ENCODE measurements at regions not wholly inside any gene's neighbourhood (a gene's known extent, or its start where the extent isn't known, plus 50 kb on each side); places are given as distances from the start of the nearest gene placed in this dataset.
"Not testable (repeated sequence)": the region's sequence is repeated elsewhere in the genome, so short reads cannot be mapped to it uniquely, and the experiment has no call there.

GRCh38 chr12:19912991-19913390 is 455.3 kb upstream of the PDE3A start:
- no peak overlapping the region for H3K27ac Mint-ChIP-seq
- H3K4me1 Mint-ChIP-seq (ENCODE audit: low read depth): no peaks in the 10 kb centered on the region
- H3K36me3 Mint-ChIP-seq (ENCODE audit: low read depth): no peaks in the 10 kb centered on the region
- H3K27me3 Mint-ChIP-seq (ENCODE audit: insufficient read depth): no peaks in the 10 kb centered on the region
- H3K9me3 Mint-ChIP-seq: no peaks in the 10 kb centered on the region
- no peak for DNase-seq (ENCODE audit: low spot score)
- H3K4me3 Mint-ChIP-seq: no peak overlapping the region
- intact Hi-C loops (cut with micrococcal nuclease): no loop called here

DNA sequence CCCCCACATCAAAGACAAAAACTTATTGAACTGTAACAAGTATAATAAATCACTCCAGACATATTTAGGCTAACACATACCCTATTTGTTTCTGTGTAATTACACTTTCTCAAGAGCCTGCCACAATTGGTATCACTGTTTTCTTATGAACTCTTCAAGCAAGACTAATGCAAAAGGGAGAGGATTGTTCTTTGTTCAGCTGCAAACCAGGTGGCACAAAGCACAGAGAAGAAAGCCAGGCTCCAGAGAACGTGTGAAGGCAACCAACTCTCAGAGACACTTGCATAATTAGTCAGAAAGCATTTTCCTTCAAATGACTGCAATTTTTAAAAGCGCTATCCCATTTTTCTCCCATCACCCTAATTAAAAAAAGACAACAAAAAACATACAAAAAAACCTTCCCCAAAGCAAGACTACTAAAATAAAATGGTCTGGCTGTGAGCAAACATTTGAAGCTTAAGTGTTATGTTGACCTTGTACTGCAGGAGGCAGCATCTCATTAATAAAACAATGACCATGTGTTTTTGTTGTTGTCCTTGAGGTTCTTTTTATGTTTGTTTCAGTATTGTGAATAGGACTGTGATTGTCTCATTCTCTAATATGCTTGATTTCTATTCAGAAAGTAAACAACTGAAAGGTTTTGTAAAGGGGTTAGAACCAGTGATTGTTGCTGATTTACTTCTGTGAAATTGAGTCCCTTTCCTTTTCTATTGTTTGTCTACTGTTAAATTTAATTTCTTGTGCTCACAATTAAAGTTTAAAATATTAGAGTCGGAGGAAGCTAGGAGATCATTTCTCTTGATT is 452.7 kb upstream of the PDE3A start:
- Mint-ChIP-seq H3K27me3 (ENCODE audit: insufficient read depth) (no peaks in the 10 kb centered on the region), H3K36me3 (ENCODE audit: low read depth) (no peaks in the 10 kb centered on the region), H3K4me1 (ENCODE audit: low read depth) (no peaks in the 10 kb centered on the region), H3K4me3 (no peak overlapping the region), H3K9me3 (no peaks in the 10 kb centered on the region), H3K27ac (no peak overlapping the region)
- no peak for DNase-seq (ENCODE audit: low spot score)
- intact Hi-C loops (cut with micrococcal nuclease): no loop called here

GRCh38 chr12:19916196-19916753 is 452.1 kb upstream of the PDE3A start:
- Mint-ChIP-seq H3K4me1 (ENCODE audit: low read depth) (no peaks in the 10 kb centered on the region), H3K4me3 (no peak overlapping the region), H3K27me3 (ENCODE audit: insufficient read depth) (no peaks in the 10 kb centered on the region), H3K9me3 (no peaks in the 10 kb centered on the region), H3K36me3 (ENCODE audit: low read depth) (no peaks in the 10 kb centered on the region), H3K27ac (no peak overlapping the region)
- intact Hi-C loops (cut with micrococcal nuclease): no loop called here
- no peak for DNase-seq (ENCODE audit: low spot score)

GRCh38 chr12:19916974-19917373 is 451.4 kb upstream of the PDE3A start:
- Mint-ChIP-seq H3K27ac (no peak overlapping the region), H3K4me1 (ENCODE audit: low read depth) (no peaks in the 10 kb centered on the region), H3K9me3 (no peaks in the 10 kb centered on the region), H3K27me3 (ENCODE audit: insufficient read depth) (no peaks in the 10 kb centered on the region), H3K36me3 (ENCODE audit: low read depth) (no peaks in the 10 kb centered on the region), H3K4me3 (no peak overlapping the region)
- DNase-seq (ENCODE audit: low spot score): no peak
- intact Hi-C loops (cut with micrococcal nuclease): no loop called here

GRCh38 chr12:19921716-19922115 is 446.6 kb upstream of the PDE3A start:
- H3K36me3 Mint-ChIP-seq (ENCODE audit: low read depth); H3K27ac Mint-ChIP-seq; H3K4me1 Mint-ChIP-seq (ENCODE audit: low read depth); H3K4me3 Mint-ChIP-seq; intact Hi-C loops (cut with micrococcal nuclease); H3K9me3 Mint-ChIP-seq; H3K27me3 Mint-ChIP-seq (ENCODE audit: insufficient read depth); DNase-seq (ENCODE audit: low spot score): not testable (repeated sequence)

GRCh38 chr12:19922717-19923116 is 445.6 kb upstream of the PDE3A start:
- no peaks in the 10 kb centered on the region for H3K4me1 Mint-ChIP-seq (ENCODE audit: low read depth)
- intact Hi-C loops (cut with micrococcal nuclease): no loop called here
- no peak overlapping the region for H3K4me3 Mint-ChIP-seq
- no peaks in the 10 kb centered on the region for H3K27me3 Mint-ChIP-seq (ENCODE audit: insufficient read depth)
- H3K36me3 Mint-ChIP-seq (ENCODE audit: low read depth): no peaks in the 10 kb centered on the region
- no peak for DNase-seq (ENCODE audit: low spot score)
- H3K9me3 Mint-ChIP-seq: no peaks in the 10 kb centered on the region
- no peak overlapping the region for H3K27ac Mint-ChIP-seq

DNA sequence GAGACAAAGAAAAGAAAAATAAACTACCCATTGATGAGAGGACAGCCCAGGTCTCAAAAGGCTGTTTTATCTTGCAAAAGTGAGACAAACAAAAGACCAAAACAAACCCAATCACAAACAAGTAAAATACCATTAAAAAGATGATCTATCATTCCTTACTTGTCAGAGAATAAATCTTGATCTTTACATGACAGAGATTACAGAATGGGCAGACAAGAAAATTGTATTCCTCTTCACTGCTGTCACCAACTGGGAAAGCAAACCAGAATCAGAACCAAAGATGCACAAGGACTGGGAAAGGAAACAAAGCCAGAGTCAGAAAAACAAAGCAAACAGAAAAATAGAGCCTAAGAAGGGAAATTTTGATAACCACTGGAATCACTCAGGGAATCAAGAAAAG is 444.0 kb upstream of the PDE3A start:
- DNase-seq (ENCODE audit: low spot score): no peak
- H3K27me3 Mint-ChIP-seq (ENCODE audit: insufficient read depth): no peaks in the 10 kb centered on the region
- H3K27ac Mint-ChIP-seq: no peak overlapping the region
- no peaks in the 10 kb centered on the region for H3K4me1 Mint-ChIP-seq (ENCODE audit: low read depth)
- no peak overlapping the region for H3K4me3 Mint-ChIP-seq
- intact Hi-C loops (cut with micrococcal nuclease): no loop called here
- H3K36me3 Mint-ChIP-seq (ENCODE audit: low read depth): no peaks in the 10 kb centered on the region
- no peaks in the 10 kb centered on the region for H3K9me3 Mint-ChIP-seq

- no peak for DNase-seq (ENCODE audit: low spot score)
- no peaks in the 10 kb centered on the region for H3K27me3 Mint-ChIP-seq (ENCODE audit: insufficient read depth)
- H3K36me3 Mint-ChIP-seq (ENCODE audit: low read depth): no peaks in the 10 kb centered on the region
- H3K4me3 Mint-ChIP-seq: no peak overlapping the region
- H3K4me1 Mint-ChIP-seq (ENCODE audit: low read depth): no peaks in the 10 kb centered on the region
- H3K9me3 Mint-ChIP-seq: peaks cover 3% of the 10 kb centered on the region
- H3K27ac Mint-ChIP-seq: no peak overlapping the region
- intact Hi-C loops (cut with micrococcal nuclease): no loop called here
Measured at GRCh38 chr12:19925841-19926240, 442.5 kb upstream of the PDE3A start.

DNA sequence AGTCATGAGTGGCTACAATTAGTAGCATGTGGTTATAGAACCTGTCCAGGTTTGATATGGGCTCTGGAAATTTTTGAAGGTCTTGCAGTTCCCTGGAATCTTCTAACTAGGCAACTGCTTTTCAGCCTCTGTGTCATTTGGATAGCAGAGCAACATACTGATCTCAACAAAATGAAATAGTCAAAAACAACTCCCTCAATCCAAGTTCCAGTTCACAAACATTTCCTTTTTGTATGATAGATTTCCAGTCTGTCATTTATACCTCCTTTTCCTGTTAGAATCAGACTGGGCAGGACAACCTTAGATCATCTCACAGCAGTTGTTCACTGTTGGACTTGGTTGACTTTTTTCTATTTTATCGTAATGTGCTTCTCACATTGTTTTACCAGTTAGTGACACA is 442.1 kb upstream of the PDE3A start:
- no peak for DNase-seq (ENCODE audit: low spot score)
- H3K9me3 Mint-ChIP-seq: peaks cover 3% of the 10 kb centered on the region
- intact Hi-C loops (cut with micrococcal nuclease): no loop called here
- no peaks in the 10 kb centered on the region for H3K4me1 Mint-ChIP-seq (ENCODE audit: low read depth)
- no peaks in the 10 kb centered on the region for H3K27me3 Mint-ChIP-seq (ENCODE audit: insufficient read depth)
- no peak overlapping the region for H3K4me3 Mint-ChIP-seq
- H3K36me3 Mint-ChIP-seq (ENCODE audit: low read depth): no peaks in the 10 kb centered on the region
- no peak overlapping the region for H3K27ac Mint-ChIP-seq

DNA sequence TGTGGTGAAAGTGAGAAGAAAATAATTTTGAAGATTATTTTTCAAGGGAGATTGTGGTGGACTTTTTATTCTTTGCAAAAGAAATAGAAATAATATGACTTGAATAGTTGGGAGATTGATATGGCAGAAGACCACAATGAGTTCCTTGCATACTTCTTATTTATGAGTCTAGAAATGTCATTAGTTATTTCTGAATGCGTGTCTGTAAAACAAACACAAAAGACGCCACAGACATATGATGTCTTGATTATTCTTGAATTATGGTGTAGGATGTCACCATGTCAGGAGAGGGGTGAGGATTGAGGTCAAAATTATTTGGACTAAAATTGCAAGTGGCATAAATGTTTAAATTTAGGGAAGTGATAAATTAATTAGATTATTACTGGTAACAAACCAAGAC is 440.7 kb upstream of the PDE3A start:
- intact Hi-C loops (cut with micrococcal nuclease): no loop called here
- H3K36me3 Mint-ChIP-seq (ENCODE audit: low read depth): no peaks in the 10 kb centered on the region
- no peaks in the 10 kb centered on the region for H3K27me3 Mint-ChIP-seq (ENCODE audit: insufficient read depth)

DNA sequence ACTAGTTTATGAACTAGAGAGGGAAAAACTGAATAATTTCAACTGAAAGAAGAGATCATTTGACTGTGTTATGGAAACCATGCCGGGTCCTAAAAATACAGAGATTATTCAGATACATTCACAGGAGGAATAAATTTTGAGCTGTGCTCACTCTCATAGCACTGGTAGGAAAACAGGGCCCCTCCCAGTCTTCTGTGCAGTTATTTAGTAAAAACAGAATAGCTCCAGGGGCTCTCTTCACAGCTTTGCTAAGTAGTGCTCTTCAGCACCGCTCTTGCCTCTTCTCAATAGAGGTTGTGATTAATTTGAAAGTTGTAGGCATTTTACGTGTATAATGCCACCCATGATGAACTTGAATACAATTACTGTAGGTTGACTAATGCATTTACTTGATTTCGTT is 435.9 kb upstream of the PDE3A start:
- Mint-ChIP-seq H3K27me3 (ENCODE audit: insufficient read depth) (no peaks in the 10 kb centered on the region), H3K27ac (no peak overlapping the region), H3K4me1 (ENCODE audit: low read depth) (no peaks in the 10 kb centered on the region), H3K36me3 (ENCODE audit: low read depth) (no peaks in the 10 kb centered on the region), H3K9me3 (peaks cover 7% of the 10 kb centered on the region), H3K4me3 (no peak overlapping the region)
- intact Hi-C loops (cut with micrococcal nuclease): no loop called here
- no peak for DNase-seq (ENCODE audit: low spot score)

More for the DNA sequence above, 440.7 kb upstream of the PDE3A start:
- Mint-ChIP-seq H3K4me1 (ENCODE audit: low read depth) (no peaks in the 10 kb centered on the region), H3K27ac (no peak overlapping the region), H3K9me3 (peaks cover 3% of the 10 kb centered on the region), H3K4me3 (no peak overlapping the region)
- no peak for DNase-seq (ENCODE audit: low spot score)

- intact Hi-C loops (cut with micrococcal nuclease): no loop called here
- DNase-seq (ENCODE audit: low spot score): no peak
- Mint-ChIP-seq H3K27ac (no peak overlapping the region), H3K9me3 (peaks cover 7% of the 10 kb centered on the region), H3K4me3 (no peak overlapping the region), H3K36me3 (ENCODE audit: low read depth) (no peaks in the 10 kb centered on the region), H3K27me3 (ENCODE audit: insufficient read depth) (no peaks in the 10 kb centered on the region), H3K4me1 (ENCODE audit: low read depth) (no peaks in the 10 kb centered on the region)
Measured at GRCh38 chr12:19933924-19934323, 434.4 kb upstream of the PDE3A start.

DNA sequence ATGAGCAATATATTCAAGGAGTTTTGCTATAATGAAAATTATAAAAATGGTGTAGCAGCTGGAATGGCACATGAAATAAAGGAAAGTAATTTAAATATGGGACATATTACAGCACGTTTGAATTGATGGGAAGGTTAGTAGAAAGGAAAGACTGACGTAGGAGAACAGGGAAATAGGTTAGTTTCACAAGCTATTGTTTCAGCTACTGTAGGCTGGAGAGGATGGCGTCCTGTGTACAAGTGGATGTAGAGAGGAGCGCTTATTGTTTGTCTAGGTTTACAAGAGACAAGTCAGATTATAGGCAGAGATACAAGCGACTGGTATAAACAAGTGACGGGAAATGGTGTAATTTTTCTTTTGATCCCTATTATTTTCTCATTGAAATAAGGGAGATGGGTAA is 431.2 kb upstream of the PDE3A start:
- no peak for DNase-seq (ENCODE audit: low spot score)
- H3K9me3 Mint-ChIP-seq: peaks cover 3% of the 10 kb centered on the region
- intact Hi-C loops (cut with micrococcal nuclease): no loop called here
- no peak overlapping the region for H3K27ac Mint-ChIP-seq
- H3K36me3 Mint-ChIP-seq (ENCODE audit: low read depth): no peaks in the 10 kb centered on the region
- H3K4me3 Mint-ChIP-seq: no peak overlapping the region
- no peaks in the 10 kb centered on the region for H3K27me3 Mint-ChIP-seq (ENCODE audit: insufficient read depth)
- no peaks in the 10 kb centered on the region for H3K4me1 Mint-ChIP-seq (ENCODE audit: low read depth)

DNA sequence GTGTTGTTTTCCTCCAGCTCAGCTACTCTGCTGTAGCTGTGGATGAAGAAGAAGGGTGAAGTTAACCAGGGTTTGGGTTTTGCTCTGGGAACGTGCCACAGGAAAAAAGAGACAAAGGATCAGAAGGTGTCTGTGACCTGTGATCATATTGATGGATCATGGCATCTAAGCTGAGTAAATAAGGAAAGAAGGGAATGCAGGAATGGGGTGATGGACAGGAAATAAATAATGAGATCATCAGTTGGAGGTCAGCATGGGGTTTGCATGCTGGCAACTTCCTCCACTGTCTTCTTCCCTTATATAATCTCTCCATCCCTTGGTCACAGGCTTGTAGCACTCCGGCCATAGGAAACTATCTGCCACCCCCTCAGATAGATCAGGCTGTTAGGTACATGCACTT is 430.3 kb upstream of the PDE3A start:
- intact Hi-C loops (cut with micrococcal nuclease): no loop called here
- no peaks in the 10 kb centered on the region for H3K4me1 Mint-ChIP-seq (ENCODE audit: low read depth)
- peaks cover 3% of the 10 kb centered on the region for H3K9me3 Mint-ChIP-seq
- H3K27ac Mint-ChIP-seq: no peak overlapping the region
- no peaks in the 10 kb centered on the region for H3K27me3 Mint-ChIP-seq (ENCODE audit: insufficient read depth)
- H3K36me3 Mint-ChIP-seq (ENCODE audit: low read depth): no peaks in the 10 kb centered on the region
- DNase-seq (ENCODE audit: low spot score): no peak
- no peak overlapping the region for H3K4me3 Mint-ChIP-seq
